A549 (cell line): ENCODE measurements at regions not wholly inside any gene's neighbourhood (a gene's known extent, or its start where the extent isn't known, plus 50 kb on each side); places are given as distances from the start of the nearest gene placed in this dataset.

Experiments
- CHD2 ChIP-seq: fragments of 150-350 bp; IDR thresholded peaks from 2 replicates; pipeline ENCODE4 v1.6.1; 2014; ENCODE audit warnings: low read length; ENCODE audit not compliant: partially characterized antibody
- GATA3 ChIP-seq: IDR thresholded peaks from 2 replicates; pipeline ENCODE4 v1.6.1; 2012; ENCODE audit warnings: borderline replicate concordance
- HMGXB4 ChIP-seq: fragments of 250-450 bp; sonication (Bioruptor Pico); IDR thresholded peaks from 2 replicates; pipeline ENCODE4 v1.5.0; 2021; ENCODE audit warnings: mild to moderate bottlenecking, moderate library complexity, borderline replicate concordance
- POLR2AphosphoS2 ChIP-seq: conservative IDR thresholded peaks from 2 replicates; pipeline ENCODE4 v1.6.1; 2012; ENCODE audit warnings: low read length, improper control_type of control experiment, inconsistent platforms
- RAD21 ChIP-seq, 2 experiments: fragments of >200 bp in 1 of 2; sonication (Bioruptor Twin) in 1 of 2; formaldehyde crosslinking in 1 of 2; IDR thresholded peaks in 1 of 2; conservative IDR thresholded peaks in 1 of 2; 2 replicates in 1 of 2; 3 replicates in 1 of 2; pipeline ENCODE4 v1.6.1; 2012 to 2018; ENCODE audit warnings: inconsistent platforms in 1 of 2
- REST ChIP-seq: fragments of 200-600 bp; sonication (generic); IDR thresholded peaks from 2 replicates; pipeline ENCODE4 v1.6.1; 2016; ENCODE audit warnings: antibody characterized with exemption, mild to moderate bottlenecking, moderate library complexity

GRCh38 chr2:9154061-9154460 is 52.6 kb upstream of the ASAP2 start:
- TF ChIP-seq GATA3, result no peak
- TF ChIP-seq HMGXB4 (CRISPR knock-in tag), result no peak
- no peak for TF ChIP-seq REST
- no peak for TF ChIP-seq RAD21 (conservative IDR thresholded peaks at IDR 0.05 in 1 of 2, IDR thresholded peaks at IDR 0.05 in 1 of 2)
- no peak for TF ChIP-seq POLR2AphosphoS2
- no peak for TF ChIP-seq CHD2
